NCI-H510A treated with DMSO at 0.1 percent for 48 hours (cell line): ENCODE measurements at regions not wholly inside any gene's neighbourhood (a gene's known extent, or its start where the extent isn't known, plus 50 kb on each side); places are given as distances from the start of the nearest gene placed in this dataset.
"Not testable (repeated sequence)": the region's sequence is repeated elsewhere in the genome, so short reads cannot be mapped to it uniquely, and the experiment has no call there.

Experiments
- DNase-seq: peaks from one replicate; lab custom pipeline; 2025; lab: John Stamatoyannopoulos, UW

DNA sequence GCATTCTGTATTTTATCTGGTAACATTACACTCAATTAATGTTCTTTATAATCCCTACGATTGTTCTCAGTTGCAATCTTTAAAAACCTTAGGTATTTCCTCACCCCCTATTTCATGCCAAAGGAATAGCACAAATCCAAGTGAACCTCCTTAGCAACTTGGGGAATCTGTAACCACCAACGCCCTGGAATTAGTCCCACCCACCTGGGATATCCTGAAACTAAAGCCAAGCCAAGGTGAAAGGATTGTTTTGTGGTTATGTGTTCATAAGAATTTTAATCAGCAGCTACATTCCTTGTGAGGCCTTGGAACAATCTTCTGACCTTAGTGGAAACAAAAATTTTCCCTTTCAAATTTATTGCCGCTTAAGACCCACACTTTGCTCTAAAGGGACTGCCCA lies 908.7 kb downstream of the TTLL7 start:
- no peak for DNase-seq

DNA sequence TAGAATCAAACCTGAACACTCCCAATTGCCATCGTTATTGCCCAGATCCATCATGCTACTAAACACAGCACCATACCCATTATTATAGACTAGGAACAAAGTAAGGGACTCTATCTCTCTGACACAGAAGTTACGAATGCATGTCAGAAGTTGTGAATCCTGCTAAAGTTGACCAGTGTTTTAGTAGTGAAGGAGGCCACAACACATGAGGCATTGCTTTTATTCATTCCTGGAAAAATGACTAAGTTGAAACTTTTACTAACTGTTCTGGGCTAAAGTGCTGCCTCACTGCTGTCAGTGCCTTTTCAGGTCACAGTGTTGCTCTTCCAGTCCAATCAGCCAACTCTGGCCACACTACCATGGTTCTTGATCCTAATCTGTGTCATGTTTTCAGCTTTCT lies 911.1 kb downstream of the TTLL7 start:
- DNase-seq = no peak

DNA sequence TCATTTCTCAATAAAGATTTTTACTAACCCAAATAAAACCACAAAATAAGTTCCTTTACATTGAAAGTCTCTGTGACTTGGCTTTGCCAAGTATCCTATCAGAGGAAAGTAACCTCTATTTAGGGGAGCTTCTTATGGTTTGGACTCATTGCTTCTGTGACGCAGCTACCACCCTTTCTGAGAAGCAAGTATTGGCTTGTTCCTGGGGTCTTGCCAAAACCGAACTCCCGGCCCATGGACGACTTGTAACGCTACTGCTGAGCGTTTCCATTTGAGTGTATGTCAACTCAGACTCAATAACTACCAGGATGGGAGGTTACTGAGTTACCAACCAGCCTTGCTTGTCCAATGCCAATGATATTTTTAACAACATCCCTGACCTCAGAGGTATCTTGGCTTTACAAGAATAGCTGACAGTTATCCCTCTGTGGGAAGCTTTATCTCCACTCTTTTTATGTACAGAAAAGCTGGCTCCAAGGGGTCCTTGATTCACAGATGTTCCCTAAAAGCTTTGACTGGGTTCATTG lies 911.9 kb downstream of the TTLL7 start:
- no peak for DNase-seq

DNA sequence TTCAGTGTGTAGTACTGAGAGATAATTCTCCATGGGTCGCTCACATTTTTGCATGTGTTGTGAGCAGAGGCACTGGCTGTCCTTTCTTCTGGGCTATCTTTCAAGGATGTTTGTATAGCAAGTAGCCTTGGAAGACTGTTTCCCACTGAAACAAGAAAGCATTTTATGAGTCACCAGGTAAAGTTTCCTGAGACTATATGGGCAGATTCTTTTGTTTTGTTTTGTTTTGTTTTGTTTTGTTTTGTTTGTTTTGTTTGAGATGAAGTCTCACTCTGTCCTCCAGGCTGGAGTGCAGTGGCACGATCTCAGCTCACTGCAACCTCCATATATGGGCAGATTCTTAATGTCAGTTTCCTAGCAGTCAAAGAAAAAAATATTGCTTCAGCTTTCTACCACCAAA lies 912.6 kb downstream of the TTLL7 start:
- DNase-seq = no peak

DNA sequence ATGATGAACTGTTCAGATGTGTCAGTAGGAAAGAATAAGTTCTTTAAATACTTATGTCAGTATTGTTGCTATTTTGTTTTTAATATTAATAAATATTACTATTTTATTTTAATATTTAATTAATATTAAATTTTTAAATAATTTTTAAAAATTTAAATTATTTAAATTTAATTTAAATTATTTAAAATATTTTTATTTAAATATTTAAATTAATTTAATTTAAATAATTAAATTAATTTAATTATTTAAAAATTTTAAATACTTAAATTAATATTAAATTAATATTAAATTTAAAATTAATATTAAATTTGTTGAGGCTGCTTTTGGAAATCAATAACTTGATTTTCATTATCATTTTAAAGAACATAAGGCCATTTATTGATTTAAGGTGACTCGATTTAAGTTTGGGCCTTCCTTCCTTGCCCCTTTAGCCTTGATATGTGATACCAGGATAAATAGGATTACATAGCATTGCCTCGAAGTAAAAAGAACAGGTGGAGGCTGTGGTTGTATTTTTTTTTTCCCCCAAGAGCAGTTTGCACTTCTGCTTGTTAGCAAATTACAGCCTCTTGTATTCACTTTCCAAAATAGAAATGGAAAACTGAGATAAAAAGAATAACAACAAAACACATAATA lies 915.2 kb downstream of the TTLL7 start:
- no peak for DNase-seq

DNA sequence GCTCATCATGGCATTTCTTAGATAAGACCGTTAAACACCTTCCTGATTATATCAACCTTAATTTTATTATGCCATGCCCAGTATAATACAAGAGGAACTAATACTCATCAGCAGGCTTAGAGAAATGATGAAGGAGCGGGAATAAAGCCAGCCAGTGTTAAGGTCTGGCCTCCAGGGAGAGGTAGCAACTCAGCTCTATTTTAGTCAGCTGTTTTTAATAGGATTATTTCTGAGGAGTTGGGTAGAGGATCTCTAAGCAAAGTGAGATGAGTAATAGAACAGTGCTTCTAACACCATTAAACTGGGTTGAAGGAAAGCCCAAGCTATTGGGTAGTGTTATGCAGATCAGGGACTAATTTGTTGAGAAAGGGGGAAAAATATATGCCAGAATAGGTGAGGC lies 921.5 kb downstream of the TTLL7 start:
- DNase-seq = no peak

DNA sequence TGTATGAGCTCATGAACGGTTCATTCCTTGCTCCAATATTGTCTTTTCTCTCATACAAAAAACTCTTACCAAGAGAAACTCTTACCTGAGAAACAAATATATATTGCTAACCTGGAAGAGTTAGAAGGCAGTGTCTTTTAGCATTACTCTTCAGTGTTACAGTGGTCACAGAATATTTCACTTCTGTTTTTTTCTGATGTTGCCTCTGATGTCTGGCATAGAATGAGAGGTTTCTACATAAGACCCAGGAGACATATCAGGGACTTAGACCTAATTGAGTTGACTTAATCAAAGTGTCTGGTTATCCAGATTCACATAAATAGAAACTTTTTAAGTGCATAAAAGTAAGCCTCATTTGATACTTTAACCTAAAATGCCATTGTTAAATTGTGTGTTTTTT lies 923.8 kb downstream of the TTLL7 start:
- no peak for DNase-seq

DNA sequence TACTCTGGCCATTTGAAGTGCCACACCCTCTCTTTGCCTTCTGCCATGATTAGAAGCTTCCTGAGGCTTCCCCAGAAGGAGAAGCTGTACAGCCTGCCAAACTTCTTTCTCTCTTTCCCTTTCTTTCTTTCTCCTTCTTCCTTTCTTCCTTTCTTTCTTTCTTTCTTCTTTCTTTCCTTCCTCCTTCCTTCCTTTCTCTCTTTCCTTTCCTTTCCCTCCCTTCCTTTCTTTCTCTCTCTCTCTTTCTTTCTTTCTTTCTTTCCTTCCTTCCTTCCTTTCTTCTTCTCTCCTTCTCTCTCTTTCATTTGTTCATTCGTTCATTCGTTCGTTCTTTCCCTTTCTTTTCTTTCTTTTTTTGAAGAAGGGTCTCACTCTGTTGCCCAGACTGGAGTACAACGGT lies 931.0 kb downstream of the TTLL7 start:
- no peak for DNase-seq

DNA sequence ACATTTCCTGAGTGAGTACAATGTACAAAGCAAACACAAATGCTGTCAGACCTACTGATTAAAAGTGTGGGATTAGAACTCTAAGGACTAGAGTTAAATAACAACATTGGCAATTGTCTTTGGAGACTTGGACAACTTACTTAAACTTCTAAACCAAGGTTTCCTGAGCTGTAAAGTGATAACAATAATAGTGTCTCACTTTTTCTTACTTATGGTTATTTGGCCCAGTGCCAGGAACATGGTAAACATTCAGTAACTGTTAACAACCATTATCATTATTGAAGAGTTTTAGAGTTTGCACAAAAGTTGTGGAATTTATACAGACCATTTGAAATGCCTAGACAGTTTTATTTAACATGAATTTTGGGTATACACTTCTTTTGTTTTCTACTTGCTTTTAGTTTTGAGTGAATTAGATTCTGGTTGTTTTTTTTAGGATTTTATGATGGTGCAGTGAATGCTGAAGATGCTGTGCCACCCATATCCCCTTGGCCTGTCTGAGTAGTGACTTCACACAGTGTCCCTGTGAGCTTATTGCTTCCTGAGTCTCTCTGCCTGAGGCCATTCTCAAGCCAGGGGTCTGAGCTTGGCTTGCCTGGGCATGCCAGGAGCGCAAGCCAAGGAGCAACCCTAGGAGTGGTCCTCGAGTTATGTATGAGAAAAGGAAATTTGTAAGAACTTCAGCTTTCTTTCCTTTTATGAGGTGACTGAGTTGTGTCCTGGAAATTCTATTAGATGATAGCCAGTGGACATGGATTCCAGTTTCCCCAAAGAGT lies 932.8 kb downstream of the TTLL7 start:
- DNase-seq = no peak

DNA sequence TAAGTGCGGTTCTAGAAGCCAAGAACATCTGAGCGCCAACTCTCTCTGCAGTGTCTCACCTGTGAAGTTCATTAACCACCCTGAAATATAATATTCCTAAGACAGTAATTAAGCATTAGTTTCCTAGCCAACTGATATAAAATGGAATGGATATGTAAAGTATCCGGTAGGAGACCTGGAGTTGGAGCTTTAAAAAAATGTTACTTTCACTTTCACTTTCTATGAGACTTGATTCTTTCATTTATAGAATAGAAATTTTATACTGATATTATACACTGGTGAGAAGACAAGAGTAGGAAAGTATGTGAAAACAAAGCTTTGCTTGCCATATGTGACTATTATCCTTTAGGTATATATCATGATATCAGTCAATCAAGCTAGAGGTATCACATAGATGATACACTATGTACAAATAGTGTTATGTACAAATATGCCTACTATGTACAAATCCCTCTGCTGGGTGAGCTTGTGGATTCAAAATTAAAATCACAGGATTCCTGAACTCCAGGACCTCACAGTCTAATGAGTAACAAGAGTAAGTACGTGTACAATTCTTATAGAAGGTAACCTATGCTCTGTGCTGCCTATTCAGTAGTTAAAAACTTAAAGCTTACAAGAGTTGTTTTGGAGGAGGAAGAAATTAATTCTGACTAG lies 934.2 kb downstream of the TTLL7 start:
- no peak for DNase-seq

DNA sequence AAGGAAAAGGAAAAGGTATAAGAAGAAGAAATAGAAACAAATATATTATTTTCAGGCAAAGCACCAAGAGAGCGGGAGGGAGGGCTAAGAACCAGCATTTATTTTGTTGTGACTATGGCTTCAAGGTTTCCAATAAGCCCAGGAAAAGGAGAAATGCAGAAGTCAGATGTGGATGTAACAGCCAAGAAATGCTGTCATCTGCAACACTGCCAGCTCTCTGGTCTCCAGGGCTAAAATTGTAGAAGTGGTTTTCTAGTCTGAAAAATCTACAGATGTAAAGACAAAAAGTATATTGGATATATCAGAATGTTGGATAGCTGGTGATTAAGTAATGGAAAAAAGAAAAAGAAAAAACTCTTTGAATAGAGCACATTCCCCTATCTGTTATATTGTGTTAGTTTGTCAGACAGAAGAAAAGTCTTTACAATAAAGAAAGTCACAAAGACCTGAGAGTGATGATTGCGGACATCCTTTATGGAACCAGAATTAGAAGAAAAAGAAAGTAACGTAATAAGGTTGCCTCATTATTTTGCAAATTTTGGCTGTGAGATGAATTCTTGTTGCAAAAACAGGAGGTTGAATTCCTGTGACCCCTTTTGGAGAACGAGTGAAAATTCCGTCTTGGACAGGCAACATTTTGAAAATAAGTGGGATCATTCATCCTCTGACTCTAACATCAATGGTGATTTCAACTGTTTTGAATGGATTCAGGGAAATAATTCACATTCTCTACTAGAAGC lies 938.1 kb downstream of the TTLL7 start:
- DNase-seq = no peak

DNA sequence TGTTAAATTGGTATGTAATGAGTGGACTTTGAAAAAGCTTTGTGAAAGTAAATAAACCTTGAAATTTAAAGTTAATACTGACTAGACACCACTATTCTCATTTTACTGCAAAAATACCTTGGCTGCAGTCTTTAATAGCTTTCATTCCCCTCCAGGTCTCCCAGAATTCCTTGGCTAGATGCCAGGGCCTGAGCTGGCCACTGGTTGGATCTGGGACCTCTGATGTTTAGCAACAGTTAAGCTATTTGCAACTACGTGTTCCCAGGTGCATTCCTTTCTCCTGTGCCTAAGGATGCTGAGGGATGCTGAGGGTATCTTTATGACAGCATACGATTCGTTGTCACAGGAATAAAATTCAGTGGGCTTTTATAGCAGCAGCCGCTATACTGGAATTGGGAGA lies 938.7 kb downstream of the TTLL7 start:
- DNase-seq = no peak

DNA sequence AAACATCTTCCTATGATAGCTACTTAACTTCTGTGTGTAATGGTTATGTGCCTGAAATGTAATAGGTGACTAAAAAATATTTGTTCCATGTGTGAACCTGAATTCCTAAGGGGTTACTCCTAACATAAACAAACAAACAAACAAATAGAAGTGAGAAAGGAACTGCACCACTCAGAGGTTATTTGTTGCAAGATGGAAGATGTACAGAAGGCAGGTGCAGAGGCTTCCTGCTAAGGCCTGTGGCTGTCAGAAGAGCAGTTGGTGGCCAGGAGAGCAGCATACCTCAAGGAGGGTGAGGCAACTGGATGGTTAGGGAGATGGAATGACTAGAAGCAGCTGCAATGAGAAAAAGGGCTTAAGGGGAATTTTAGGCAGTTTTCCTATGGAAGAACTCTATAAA lies 940.6 kb downstream of the TTLL7 start:
- DNase-seq = no peak

DNA sequence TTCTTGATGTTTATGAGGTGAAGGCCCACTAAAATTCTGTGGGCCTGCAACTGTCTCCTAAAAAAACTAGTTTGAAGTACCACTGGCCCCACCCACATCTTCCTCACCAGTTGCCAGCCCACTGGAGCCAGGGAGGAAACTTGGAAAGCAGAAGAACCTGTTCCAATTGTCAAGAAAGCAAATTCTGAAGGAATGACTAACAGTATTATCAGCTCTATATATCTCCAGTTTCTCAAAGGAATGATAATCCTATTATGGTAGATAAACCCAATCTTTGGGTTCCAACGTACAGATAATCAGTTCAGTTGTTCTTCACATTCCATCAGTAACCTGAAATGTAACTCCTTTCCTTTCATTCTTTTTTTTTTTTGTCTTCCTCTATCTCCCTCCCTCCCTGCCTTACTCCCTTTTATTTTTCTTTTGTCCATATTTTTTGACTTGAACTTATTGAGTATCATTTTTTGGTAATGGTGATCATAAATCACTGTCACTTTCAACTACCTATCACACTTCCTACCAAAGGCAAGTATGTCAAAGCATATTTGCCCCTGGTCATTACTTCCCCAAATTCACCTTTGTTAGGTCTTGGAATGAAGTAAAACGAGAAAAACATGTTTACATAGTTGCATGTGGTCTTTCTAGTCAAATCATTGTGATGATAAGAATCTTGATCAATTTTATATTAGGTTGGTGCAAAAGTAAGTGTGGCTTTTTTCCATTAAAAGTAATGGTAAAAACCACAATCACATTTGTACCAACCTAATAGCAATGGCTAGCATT lies 943.4 kb downstream of the TTLL7 start:
- DNase-seq = no peak

DNA sequence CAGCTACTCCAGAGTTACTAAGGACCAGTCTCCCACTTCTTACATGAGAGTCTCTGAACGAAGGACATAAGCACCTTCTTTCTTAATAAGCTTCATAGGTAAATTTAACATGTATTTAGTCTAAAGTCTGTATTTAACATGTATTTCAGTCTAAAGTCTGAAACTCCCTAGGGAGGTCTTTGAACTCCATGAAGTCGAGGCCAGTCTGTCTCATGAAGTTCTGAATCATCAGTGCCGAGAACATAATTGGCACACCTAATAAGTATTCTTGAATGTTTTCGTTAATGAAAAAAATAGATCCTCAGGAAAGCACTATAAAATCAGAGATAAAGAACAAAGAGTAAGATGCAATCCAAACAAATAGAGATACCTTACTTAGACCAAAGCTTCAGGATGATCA lies 945.5 kb downstream of the TTLL7 start:
- DNase-seq = no peak

DNA sequence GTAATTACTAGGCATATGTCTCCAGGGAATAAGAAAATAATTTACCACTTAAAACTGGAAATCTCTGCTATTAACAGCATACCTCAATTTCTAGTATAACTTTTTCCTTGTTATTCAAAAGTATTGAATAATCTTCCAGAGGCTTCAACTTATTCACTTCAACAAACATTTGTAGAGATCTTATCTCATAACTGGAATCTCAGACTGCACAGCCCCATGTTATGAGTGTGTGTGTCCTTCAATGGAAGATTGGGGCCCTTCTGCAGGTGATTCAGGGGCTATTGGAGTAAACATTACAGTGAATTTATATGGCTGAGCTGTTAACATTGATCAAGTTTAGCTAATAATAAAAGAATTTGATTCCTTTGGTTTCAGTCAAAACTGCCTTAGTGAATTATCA lies 946.1 kb downstream of the TTLL7 start:
- DNase-seq = no peak

DNA sequence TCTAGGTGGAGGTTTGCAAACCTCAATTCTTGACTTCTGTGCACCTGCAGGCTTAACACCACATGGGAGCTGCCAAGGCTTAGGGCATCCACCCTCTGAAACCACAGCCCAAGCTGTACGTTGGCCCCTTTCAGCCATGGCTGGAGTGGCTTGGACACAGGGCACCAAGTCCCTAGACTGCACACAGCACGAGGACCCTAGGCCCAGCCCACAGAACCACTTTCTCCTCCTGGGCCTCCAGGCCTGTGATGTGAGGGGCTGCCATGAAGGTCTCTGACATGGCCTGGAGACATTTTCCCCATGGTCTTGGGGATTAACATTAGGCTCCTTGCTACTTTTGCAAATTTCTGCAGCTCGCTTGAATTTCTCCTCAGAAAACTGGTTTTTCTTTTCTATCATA lies 947.9 kb downstream of the TTLL7 start:
- not testable (repeated sequence) for DNase-seq

DNA sequence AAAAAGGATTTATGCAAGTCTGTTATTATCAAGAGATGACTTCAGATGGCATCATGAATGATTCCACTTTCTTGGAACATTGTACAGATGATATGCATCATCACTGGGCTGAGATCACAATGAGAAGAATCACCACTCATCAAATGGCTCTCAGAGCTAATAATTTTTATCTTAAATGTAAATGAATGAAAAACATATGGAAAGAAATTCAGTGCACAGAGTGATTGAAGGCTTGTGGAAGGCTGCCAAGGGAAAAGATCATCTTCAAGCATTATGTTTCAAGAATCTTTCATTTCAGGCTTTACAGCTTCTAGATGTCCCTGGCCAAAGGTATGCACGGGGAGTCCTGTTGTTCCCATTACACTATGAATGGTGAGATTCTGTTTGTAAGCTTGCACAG lies 955.7 kb downstream of the TTLL7 start:
- DNase-seq = no peak

DNA sequence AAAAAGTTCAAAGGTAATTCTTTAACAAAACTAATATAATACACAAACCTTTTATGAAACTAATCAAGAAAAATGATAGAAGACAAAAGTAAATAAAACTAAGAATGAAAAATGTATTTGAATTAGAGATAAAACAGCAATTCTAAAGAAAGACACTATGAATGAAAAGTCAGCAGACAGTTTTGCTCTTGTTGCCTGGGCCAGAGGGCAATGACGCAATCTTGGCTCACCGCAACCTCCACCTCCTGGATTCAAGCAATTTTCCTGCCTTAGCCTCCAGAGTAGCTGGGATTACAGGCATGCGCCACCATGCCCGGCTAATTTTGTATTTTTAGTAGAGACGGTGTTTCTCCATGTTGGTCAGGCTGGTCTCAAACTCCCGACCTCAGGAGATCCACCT lies 959.8 kb downstream of the TTLL7 start:
- not testable (repeated sequence) for DNase-seq

DNA sequence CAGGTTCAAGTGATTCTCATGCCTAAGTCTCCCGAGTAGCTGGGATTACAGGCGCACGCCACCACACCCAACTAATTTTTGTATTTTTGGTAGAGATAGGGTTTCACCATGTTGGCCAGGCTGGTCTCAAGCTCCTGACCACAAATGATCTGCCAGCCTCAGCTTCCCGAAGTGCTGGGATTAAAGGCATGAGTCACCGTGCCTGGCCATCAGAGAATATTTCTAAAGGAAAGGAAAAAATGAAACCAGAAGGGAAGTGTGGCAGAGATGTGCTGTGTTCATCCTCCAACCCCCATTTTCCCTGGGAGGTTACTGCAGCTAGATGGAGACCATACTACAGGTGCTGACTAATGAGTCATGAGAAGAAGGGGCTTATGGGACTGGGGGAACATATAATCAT lies 964.1 kb downstream of the TTLL7 start:
- no peak for DNase-seq

DNA sequence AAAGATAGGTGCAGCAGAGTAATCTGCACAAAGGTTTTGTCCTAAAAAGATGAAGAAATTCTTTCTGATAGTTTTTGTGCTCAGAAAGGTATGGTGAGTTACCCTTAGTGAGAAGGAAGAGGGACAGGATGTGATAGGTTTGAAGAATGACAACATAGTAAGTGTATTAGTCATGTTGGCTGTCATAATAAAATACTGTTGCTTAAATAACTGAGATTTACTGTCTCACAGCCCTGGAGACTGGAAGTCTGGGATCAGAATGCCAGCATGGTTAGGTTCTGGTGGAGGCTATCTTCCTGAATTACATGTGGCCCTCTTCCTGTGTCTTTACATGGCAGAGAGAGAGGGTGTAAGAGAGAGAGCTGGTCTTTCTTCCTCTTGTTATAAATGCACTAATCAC lies 965.2 kb downstream of the TTLL7 start:
- DNase-seq = no peak

DNA sequence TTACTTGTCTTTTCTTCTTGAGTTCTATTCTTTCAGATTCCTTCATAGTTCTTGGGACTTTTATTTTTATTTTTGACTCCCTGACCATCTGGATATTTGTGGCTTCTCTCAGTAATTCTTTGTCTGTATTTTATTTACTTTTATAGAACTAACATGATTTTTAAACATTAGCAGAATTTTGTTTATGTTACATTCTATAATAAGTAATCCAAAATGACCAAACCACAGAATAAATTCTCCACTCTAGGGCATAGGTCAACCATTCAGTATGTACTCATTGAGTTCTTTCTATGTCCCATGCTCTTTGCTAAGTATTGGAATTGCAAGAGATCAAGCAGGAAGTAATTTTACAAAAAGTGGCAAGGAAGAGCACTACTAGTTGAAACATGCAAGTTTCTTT lies 969.0 kb downstream of the TTLL7 start:
- no peak for DNase-seq
